Keratinocyte (primary cell): ENCODE measurements at regions not wholly inside any gene's neighbourhood (a gene's known extent, or its start where the extent isn't known, plus 50 kb on each side); places are given as distances from the start of the nearest gene placed in this dataset.
"Not testable (repeated sequence)": the region's sequence is repeated elsewhere in the genome, so short reads cannot be mapped to it uniquely, and the experiment has no call there.

Source experiments
- DNase-seq: peaks from one replicate; pipeline ENCODE4 v3.0.0-alpha.2; 2011; ENCODE audit warnings: low read depth, missing footprints, low spot score
- FAIRE-seq: peaks from 2 replicates; lab custom pipeline; 2011; peaks lifted over from hg19 to GRCh38; lab: Jason Lieb, UNC
- H2AFZ ChIP-seq: 2 replicates; pipeline ENCODE4 v1.6.0; 2012; ENCODE audit warnings: low read length, control low read depth, inconsistent platforms; ENCODE audit not compliant: control insufficient read depth
- H3K27ac ChIP-seq: 2 replicates; pipeline ENCODE4 v1.5.1; 2011; ENCODE audit warnings: low read length; ENCODE audit not compliant: control insufficient read depth, insufficient read depth
- H3K27me3 ChIP-seq: 3 replicates; pipeline ENCODE4 v1.6.0; 2011; ENCODE audit warnings: low read length; ENCODE audit not compliant: control insufficient read depth, insufficient read depth; ENCODE audit errors: extremely low read depth
- H3K36me3 ChIP-seq, 2 experiments: 2 replicates in 1 of 2; 3 replicates in 1 of 2; pipeline ENCODE4 v1.5.1; 2011; ENCODE audit warnings: low read length in 2 of 2, mild to moderate bottlenecking in 1 of 2; ENCODE audit not compliant: control insufficient read depth in 2 of 2, insufficient read depth in 2 of 2; ENCODE audit errors: extremely low read depth in 1 of 2
- H3K4me1 ChIP-seq: 3 replicates; pipeline ENCODE4 v1.5.1; 2011; ENCODE audit warnings: low read length; ENCODE audit not compliant: control insufficient read depth, insufficient read depth; ENCODE audit errors: extremely low read depth
- H3K4me2 ChIP-seq: 3 replicates; pipeline ENCODE4 v1.6.0; 2011; ENCODE audit warnings: low read depth, low read length; ENCODE audit not compliant: control insufficient read depth, insufficient read depth; ENCODE audit errors: extremely low read depth
- H3K4me3 ChIP-seq, 3 experiments: fragments of 200-600 bp in 1 of 3; sonication (generic) in 1 of 3; 2 replicates in 2 of 3; 3 replicates in 1 of 3; pipeline ENCODE4 v1.5.1; 2011 to 2016; ENCODE audit warnings: low read length in 3 of 3, mild to moderate bottlenecking in 3 of 3, control low read depth in 2 of 3, inconsistent platforms in 1 of 3, low read depth in 1 of 3, mixed read lengths in 1 of 3, mixed run types in 1 of 3, moderate library complexity in 1 of 3; ENCODE audit not compliant: control insufficient read depth in 2 of 3, insufficient read depth in 2 of 3; ENCODE audit errors: extremely low read depth in 1 of 3
- H3K79me2 ChIP-seq: 2 replicates; pipeline ENCODE4 v1.6.0; 2012; ENCODE audit warnings: low read length; ENCODE audit not compliant: control insufficient read depth, insufficient read depth
- H3K9ac ChIP-seq: 3 replicates; pipeline ENCODE4 v1.6.0; 2011; ENCODE audit warnings: low read length; ENCODE audit not compliant: control insufficient read depth, insufficient read depth; ENCODE audit errors: extremely low read depth
- H3K9me1 ChIP-seq: 3 replicates; pipeline ENCODE4 v1.6.0; 2011; ENCODE audit warnings: low read length; ENCODE audit not compliant: control insufficient read depth, insufficient read depth; ENCODE audit errors: extremely low read depth
- H3K9me3 ChIP-seq: 2 replicates; pipeline ENCODE4 v1.5.1; 2012; ENCODE audit warnings: low read depth, low read length; ENCODE audit not compliant: control insufficient read depth
- H4K20me1 ChIP-seq: 3 replicates; pipeline ENCODE4 v1.6.0; 2011; ENCODE audit warnings: low read length; ENCODE audit not compliant: control insufficient read depth, insufficient read depth; ENCODE audit errors: extremely low read depth
- CTCF ChIP-seq, 3 experiments: IDR thresholded peaks in 1 of 3; conservative IDR thresholded peaks in 1 of 3; optimal IDR thresholded peaks in 1 of 3; 2 replicates in 2 of 3; 3 replicates in 1 of 3; pipeline versions ENCODE3 to v1.5.1; 2011; ENCODE audit warnings: low read length in 3 of 3, mild to moderate bottlenecking in 3 of 3, moderate library complexity in 2 of 3, control low read depth in 1 of 3, inconsistent platforms in 1 of 3; ENCODE audit not compliant: insufficient read depth in 2 of 3; ENCODE audit errors: extremely low read depth in 1 of 3
- EZH2 ChIP-seq: IDR thresholded peaks from one replicate; pipeline ENCODE4 v1.6.1; 2012; ENCODE audit warnings: inconsistent platforms, mild to moderate bottlenecking, low read length, moderate library complexity
- dilution Hi-C: fragments of 300-500 bp; cut with MboI; formaldehyde crosslinking; loops from one replicate; pipeline ENCODE4 v1.7.0; 2020; ENCODE audit warnings: low sequenced_read_pairs; ENCODE audit not compliant: extremely low pct_ligation_motif_present

DNA sequence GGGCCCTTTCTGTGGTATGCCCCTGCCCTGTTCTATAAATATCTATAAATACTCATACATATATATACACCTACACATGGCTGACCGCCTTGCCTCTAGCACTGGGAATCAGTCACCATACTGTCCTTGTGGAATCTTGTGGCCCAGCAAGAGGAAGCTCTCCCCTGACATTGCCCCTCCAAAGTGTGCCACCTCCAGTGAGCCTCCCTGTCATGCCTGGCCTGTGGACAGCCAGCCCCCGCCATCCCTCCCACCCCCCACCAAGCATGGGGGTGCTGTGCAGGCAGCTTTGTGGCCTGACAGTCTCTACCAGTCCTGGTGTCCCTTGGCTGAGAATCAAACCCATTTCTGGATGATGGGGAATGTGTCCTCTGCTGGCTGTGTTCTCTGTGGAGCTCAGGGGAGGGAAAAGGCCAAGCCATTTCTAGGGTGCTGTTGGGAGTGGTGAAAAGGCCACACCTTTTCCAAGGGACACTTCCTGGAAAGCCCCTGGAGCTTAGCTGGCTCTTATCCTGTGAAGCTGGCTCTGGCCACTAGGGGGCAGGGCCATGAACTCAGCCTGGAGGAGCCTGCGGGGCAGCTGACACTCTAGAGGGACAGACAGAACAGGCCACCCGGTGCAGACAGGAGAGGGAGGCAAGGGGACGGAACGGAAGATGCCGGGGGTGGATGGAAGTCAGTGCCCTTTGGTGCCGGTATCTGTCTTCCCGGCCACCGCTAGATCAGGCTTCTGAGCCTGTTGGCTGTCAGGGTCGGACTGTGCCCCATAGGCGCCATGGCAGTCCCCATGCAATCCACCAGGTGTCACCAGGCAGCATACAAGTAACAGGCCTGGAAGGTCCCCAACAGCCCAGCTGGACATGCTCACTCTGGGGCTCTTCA lies 167.2 kb downstream of the TBC1D2B start:
- H3K9me1 ChIP-seq, H3K4me3 ChIP-seq, H3K27me3 ChIP-seq, H3K9me3 ChIP-seq, H4K20me1 ChIP-seq, H3K36me3 ChIP-seq, DNase-seq, H3K9ac ChIP-seq, FAIRE-seq, H3K27ac ChIP-seq, H3K79me2 ChIP-seq, H3K4me2 ChIP-seq, H3K4me1 ChIP-seq, H2AFZ ChIP-seq, dilution Hi-C loops: not testable (repeated sequence)
- TF ChIP-seq CTCF (optimal IDR thresholded peaks at IDR 0.05 in 1 of 3, IDR thresholded peaks at IDR 0.05 in 1 of 3, conservative IDR thresholded peaks at IDR 0.05 in 1 of 3; ENCODE audit: extremely low read depth in 1 of 3, insufficient read depth in 2 of 3, low read length in 3 of 3) = peak in 2 of 3 experiments; percentile 59 to 66

DNA sequence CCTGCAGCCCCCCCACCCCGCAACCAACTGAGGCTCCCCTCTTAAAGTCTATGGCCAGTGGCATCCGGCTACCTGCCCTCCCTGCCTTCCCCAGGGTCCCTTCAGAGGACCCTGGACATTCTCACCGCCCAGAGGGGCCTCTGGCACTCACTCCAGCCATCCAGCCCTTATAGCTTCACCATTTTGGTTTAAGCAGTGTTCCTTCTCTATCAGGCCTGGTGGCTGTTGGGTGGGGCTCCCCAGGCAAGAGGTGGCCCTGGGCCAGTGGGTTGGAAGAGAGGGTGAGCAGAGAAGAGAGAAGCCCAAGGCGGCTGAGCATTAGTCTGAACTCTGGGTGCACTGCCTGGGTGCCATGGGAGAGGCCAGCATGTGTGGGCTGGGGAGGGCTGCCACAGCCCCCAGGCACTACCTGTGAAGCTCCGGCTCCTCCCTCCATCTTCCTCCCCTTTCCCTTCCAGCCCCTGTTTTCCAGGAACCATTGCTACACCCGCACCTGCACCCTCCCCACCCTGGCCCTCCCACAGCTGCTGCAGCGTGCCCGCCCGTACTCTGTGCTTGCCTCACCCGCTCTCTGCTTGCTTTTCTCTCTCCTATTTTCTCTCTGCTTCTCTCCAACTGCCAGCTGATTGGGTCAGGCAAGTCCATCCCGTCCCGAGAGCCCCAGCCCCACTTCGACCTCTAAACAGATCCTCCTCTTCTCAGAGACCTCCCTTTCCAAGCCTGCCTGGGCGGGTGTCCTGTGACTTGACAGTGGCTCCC lies 168.2 kb downstream of the TBC1D2B start:
- Histone ChIP-seq H3K79me2 (no peaks in the 10 kb centered on the region), H3K4me2 (no peak overlapping the region), H2AFZ (no peak overlapping the region), H3K9me1 (no peaks in the 10 kb centered on the region), H4K20me1 (no peaks in the 10 kb centered on the region), H3K4me1 (no peaks in the 10 kb centered on the region), H3K9ac (no peak overlapping the region), H3K36me3 (no peaks in the 10 kb centered on the region), H3K27me3 (peaks cover 4% of the 10 kb centered on the region), H3K9me3 (no peaks in the 10 kb centered on the region), H3K27ac (no peak overlapping the region), H3K4me3 (no peak overlapping the region)
- no peak for DNase-seq
- dilution Hi-C loops = no loop called here
- no peak for FAIRE-seq
- no peak for TF ChIP-seq EZH2
- no peak for TF ChIP-seq CTCF (optimal IDR thresholded peaks at IDR 0.05 in 1 of 3, IDR thresholded peaks at IDR 0.05 in 1 of 3, conservative IDR thresholded peaks at IDR 0.05 in 1 of 3; ENCODE audit: extremely low read depth in 1 of 3, insufficient read depth in 2 of 3, low read length in 3 of 3)

- H4K20me1 ChIP-seq, H3K4me1 ChIP-seq, H3K4me2 ChIP-seq, H3K79me2 ChIP-seq, H2AFZ ChIP-seq, H3K9me1 ChIP-seq, H3K4me3 ChIP-seq, H3K27ac ChIP-seq, H3K27me3 ChIP-seq, H3K36me3 ChIP-seq, H3K9ac ChIP-seq, DNase-seq, H3K9me3 ChIP-seq, dilution Hi-C loops, FAIRE-seq: not testable (repeated sequence)
Observed at GRCh38 chr15:77908752-77909111, 168.8 kb downstream of the TBC1D2B start.
